Fibroblast of skin of back (primary cell): ENCODE measurements at regions not wholly inside any gene's neighbourhood (a gene's known extent, or its start where the extent isn't known, plus 50 kb on each side); places are given as distances from the start of the nearest gene placed in this dataset.
"Not testable (repeated sequence)": the region's sequence is repeated elsewhere in the genome, so short reads cannot be mapped to it uniquely, and the experiment has no call there.

Experiments
- DNase-seq: peaks from one replicate; pipeline ENCODE4 v3.0.0-alpha.2; 2013

DNA sequence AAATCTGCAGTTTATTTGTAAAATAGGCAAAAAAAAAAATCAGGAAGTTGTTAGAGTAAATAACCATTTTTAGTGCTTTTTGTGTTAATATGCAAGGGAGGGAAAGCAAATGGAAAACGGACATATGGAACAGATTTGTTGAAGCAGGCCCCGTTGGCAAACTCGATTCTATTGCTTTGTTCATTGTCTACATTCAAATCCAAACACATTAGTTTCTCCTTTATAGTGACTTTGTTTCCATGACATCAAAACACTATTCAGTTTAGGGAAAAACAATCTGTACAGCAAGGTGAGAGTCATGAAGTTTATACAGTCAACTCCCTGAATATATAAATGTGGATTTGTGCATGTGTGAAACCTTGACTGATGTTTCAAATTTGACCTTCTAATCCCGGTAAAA, 142.2 kb downstream of the FAM47A start:
- no peak for DNase-seq

DNA sequence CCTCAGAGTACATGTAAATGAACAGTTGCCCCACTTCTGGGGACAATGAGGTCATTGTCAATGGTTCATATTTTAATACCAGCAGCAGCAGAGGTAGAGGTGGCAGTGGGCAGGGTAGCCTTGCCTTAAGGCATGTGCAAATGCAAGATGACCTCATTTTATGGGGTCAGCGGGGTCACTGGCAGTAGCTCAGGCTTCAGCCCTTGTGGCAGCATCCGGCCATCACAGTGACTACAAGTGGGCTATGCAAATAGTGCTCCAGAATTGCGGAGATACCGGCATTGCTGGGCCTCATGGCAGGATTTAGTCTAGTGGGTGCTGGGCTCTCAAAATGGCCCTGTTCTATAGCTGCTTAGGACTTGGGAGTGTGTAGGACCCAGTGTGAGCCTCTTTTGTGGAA, 144.7 kb downstream of the FAM47A start:
- no peak for DNase-seq

DNA sequence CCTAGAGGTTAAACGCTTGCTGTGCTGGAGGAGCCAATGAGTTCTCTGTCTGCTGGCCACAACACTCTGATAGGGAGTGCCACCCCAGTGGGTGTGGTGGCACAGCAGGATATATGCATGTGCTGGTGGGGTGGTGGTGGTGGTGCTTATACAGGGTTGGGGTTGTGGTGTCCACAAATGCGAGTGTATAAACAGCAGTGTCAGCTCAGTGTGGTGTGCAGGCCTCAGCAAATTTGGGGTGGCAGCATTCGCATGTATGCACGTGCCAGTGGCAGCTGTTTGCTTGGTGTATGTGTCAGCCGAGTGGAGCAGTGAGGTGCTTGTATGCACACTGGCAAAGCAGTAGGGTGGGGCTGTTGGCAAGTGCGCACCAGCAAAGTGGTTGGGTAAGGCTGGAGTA, 157.4 kb downstream of the FAM47A start:
- DNase-seq: no peak

DNA sequence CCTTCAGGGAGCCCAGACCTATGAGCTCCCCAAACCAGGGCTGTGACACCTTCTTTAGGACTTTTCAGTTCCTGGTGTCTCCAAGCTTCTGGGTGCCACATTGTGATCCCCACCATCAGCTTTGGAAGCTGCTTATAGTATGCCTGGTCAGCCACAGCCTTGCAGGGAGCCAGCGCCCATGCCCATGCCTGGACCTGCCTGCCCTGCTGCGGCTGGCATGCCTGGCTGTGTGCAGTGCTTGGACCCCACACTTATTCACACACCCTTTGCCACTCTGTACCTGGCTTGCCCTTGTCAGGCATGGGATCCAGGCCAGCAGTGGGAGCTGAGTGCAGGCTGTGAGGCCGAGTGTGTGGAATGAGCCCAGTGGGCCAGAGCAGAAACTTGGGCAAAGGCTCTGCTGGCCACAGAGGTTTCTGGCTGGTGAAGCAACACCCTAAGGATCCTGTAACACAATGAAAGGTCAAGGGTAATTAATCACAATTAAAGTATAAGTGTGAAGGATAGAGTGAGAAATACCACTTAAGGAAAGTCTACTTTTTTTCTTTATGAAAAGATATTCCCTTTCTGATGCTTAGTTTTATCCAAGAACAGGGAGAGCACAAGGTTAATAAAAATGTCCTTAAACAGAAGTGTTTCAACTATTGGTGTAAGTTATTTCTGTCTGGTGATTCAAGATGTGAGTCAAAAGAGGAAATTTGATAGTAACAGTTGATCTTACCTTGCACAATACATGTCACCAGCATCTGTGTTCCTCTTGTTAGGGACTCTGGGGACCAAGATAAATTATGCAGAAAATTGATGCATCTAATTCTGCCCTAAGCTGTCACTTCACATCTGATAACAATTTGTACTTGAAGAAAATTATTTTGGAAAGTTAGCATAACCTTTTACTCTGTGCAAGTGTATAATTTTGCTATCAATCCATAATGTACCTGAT, 161.8 kb downstream of the FAM47A start:
- no peak for DNase-seq

DNA sequence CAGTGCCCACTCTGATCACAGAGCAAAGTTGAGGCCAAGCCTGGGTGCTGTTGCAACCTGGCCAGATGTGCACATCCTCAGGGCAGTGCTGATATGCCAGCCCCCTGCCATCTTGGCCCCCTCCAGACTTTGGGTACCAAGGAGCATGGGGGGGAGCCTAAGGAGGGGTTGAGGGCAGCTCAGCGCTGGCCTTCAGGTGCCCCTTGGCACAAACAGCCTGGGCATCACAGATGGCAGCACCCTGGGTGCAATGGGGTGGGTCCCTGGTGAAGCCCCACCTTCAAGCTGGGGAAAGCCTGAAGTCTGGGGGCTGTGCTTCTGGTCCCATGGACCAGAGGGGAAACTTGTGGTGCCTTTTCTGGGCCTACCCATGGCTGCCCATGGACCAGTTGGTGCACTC, 163.0 kb downstream of the FAM47A start:
- no peak for DNase-seq

- DNase-seq: no peak
Measured at GRCh38 chrX:33968611-33969010, 163.5 kb downstream of the FAM47A start.

GRCh38 chrX:33949300-33949699, 182.8 kb downstream of the FAM47A start:
- no peak for DNase-seq

- DNase-seq: not testable (repeated sequence)
Measured at GRCh38 chrX:33926249-33926648, 205.9 kb downstream of the FAM47A start.

DNA sequence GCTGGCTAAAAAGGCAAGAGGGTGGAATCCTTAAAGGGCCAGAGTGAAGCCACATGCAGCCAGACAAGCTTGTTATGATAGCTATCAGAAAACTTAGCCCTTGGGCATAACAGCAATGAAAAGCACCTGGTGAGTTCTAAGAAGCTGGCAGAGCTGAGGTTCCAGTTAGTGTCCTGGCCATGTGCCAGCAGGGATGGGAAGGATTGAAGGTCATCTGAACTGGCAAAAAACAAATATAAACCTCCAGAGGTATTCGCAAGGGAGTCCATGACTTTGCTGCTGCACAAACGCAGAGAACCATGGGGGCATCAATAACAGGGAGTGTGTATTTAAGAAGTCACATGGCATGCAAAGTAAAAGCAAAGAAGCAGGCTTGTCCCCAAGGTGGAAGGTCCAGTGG, 208.9 kb downstream of the FAM47A start:
- no peak for DNase-seq

GRCh38 chrX:33909836-33910235, 222.3 kb downstream of the FAM47A start:
- no peak for DNase-seq

GRCh38 chrX:33908898-33909297, 223.2 kb downstream of the FAM47A start:
- no peak for DNase-seq

DNA sequence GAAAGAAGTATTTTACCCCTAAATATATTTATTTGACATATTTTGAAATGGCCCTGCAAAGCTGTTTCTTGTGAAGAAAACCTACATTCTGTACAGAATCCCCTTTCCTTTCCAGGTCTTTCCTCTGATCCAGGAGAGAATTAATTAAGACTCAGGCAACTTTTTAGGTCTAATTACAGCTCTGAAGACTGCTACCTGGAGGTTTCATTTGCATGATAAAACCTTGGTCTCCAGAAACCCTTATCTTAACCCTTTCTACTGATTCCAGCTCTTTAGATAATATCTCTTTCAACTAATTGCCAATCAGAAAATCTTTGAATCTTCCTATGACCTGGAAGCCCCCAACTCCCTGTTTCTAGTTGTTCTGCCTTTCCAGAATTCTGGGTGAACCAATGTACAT, 224.0 kb downstream of the FAM47A start:
- DNase-seq: no peak

DNA sequence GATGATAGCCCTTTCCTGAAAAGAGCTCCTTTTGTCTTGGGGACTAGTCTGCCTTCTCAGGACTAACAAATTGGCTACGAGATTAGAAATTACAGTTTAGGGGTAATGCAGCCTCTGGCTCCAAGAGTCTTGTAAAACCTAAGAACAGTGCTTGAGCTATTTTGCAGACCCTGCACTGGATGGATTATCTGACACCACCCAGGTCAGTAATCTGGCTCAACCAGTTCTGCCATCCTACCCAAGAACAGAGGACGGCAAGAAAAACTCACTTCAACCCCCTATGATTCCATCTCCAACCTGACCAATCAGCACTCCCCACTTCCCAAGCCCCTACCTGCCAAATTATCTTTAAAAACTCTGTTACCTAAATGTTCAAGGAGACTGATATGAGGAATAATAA, 225.1 kb downstream of the FAM47A start:
- DNase-seq: no peak

DNA sequence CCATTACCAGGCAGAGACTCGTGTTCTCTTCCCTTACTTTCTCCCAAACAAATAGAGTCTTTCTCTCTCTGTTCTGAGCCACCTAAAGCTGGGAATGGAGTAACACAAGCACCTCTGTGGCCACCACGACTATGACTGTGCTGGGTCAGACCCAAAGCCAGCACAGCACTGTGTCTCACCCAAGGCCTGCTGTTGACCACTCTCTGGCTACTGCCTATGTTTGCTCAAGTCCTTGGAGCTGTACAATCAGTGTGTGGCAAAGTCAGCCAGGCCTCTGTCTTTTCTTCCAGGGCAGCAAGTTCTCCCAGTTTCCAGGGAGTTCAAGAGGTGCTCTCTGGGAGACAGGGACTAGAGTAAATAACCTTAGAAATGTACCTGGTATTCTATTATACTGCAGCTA, 239.4 kb downstream of the FAM47A start:
- no peak for DNase-seq

DNA sequence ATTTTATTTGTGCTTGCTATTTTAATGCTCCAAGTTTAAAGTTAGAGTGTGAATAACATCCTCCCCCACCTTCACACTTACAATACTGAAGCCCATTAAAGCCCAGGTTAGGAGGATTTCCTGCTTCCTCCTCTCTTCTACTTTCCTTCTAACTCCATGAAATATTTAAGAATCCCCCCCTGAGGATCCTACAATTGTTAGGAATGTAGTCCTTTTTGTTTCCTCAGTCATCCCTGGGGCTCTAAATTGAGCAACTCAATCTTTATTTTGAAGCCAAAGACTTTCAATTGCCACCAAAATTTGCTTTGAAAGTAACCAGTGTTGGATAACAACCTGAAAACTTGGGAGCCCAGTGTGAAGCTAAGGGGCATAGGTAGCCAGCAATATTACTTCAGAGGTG, 276.9 kb downstream of the FAM47A start:
- no peak for DNase-seq

GRCh38 chrX:33852146-33852545, 280.0 kb downstream of the FAM47A start:
- not testable (repeated sequence) for DNase-seq

GRCh38 chrX:33840176-33840575, 291.9 kb downstream of the FAM47A start:
- DNase-seq: no peak

DNA sequence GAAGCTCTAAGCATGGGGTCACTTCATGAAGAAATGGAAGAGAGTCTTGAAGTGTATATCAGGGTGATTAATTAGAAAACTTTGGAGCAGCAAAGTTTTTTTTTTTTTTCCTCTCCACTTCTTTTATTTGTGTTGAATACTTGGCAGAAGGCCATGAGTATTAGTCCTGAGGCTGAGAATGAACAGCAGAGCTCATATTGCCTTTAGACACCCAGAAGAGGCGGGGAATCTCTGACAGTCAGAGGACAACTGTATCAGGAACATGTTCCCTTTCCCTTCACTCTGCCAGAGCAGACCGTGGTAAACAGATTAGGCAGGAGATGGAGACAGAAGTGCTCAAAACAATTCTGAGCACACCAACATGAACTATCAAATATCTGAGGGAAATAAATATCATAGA, 300.9 kb downstream of the FAM47A start:
- DNase-seq: no peak

GRCh38 chrX:33817266-33817665, 314.8 kb downstream of the FAM47A start:
- DNase-seq: no peak

- DNase-seq: no peak
Measured at GRCh38 chrX:33808636-33809035, 323.5 kb downstream of the FAM47A start.

DNA sequence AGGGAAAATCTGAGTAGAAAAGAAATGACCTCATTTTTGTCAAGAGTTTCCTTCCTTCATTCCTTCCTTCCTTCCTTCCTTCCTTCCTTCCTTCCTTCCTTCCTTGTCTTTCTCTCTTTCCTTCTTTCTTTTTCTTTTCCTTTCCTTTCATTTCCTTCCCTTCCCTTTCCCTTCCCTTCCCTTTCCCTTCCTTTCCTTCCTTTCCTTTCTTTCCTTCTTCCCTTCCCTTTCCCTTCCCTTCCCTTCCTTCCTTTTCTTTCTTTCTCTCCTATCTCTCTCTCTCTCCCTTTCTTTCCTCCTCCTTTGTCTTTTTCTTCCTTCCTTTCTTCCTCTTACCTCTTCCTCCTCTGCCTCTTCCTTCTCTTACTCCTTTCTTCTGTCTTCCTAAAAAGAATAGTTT, 347.6 kb downstream of the FAM47A start:
- no peak for DNase-seq

DNA sequence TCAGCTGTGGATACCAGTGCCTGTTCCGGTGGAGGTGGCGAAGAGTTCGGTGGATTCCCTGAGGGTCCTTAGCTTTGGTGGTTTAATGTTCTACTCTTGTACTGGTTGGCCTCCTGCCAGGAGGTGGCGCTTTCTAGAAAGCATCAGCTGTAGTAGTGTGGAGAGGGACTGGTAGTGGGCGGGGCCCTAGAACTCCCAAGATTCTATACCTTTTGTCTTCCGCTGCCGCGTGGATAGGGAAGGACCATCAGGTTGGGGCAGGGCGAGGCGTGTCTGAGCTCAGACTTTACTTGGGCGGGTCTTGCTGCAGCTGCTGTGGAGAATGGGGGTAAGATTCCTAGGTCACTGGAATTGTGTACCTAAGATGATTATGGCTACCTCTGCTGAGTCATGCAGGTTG, 390.3 kb downstream of the FAM47A start:
- no peak for DNase-seq

DNA sequence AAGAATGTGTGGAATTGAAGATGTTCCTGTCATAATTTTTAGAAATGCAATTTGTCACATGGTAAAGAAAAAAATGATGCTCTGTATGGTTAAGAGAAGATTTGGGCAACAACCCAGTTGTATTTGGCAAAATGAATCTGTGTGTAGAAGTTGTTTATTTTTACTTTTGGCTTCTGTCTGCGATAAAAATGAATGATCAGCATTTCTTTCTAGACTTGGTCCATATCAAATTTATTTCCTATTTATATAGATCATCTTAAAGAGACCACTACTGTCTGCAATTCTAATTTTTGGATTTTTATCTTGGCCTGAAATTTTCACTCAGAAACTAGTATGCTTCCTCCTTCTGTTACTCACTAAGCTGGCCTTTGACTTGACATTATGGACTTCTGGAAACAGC, 396.9 kb downstream of the FAM47A start:
- DNase-seq: no peak

DNA sequence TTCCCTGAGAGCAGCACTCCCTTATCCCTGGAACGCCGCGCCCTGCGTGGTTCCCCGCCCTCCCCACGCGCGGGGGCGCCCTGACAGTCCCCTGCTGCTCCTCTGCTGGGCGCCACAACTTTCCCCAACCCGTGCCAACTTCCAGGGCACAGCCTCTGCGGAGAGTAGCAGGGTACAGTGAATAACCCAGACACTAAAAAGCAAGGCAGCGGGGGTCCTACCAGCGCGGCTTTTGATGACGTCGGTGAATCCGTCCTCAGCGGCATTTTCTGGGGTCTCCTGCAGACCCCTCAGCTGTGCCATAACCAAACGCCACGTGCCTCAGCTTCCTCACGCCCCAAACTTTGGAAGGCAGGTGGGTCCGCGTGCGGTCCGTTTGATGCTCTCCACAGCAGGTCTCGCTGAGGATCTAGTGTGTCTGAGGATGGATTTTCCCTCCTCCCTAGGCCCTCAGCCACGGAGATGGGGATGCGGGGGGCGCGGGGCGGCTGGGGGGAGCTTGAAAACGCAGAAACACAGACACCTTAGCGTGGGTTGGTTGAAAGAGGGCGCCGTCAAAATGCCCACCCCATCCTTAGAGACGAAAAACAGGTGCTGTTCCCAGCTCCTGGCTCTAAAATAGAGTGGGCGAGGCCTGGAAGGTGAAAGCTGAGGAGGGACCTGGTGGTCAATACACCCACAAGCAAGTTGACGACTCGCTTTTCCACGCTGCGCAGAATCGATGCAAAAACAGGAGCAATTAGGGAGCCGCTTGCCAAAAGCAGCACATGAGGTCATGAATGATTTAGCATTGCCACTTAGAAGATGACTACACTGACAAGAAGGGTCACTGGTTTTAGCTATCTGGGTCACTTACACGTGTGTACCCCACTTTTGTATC, 405.6 kb downstream of the FAM47A start:
- DNase-seq: no peak
